HEK293 (cell line): ENCODE measurements at regions not wholly inside any gene's neighbourhood (a gene's known extent, or its start where the extent isn't known, plus 50 kb on each side); places are given as distances from the start of the nearest gene placed in this dataset.

Experiments
- CTCF ChIA-PET: fragments of 350-600 bp; formaldehyde crosslinking; extraction: SDS; loops from one replicate; lab custom pipeline; 2021; ENCODE audit warnings: antibody characterized with exemption; lab: Yijun Ruan, JAX
- POLR2A ChIA-PET: fragments of 300-600 bp; formaldehyde crosslinking; extraction: SDS; loops from one replicate; lab custom pipeline; 2020; ENCODE audit warnings: antibody characterized with exemption, inconsistent platforms; lab: Yijun Ruan, JAX
- H3K27ac ChIP-seq: fragments of 200-500 bp; sonication (Bioruptor generic); 2 replicates; pipeline ENCODE4 v1.5.1; 2014; ENCODE audit warnings: low read depth, low read length, control low read depth, inconsistent platforms; ENCODE audit errors: extremely low read depth
- H3K36me3 ChIP-seq, 2 experiments: fragments of 200-500 bp in 1 of 2; sonication (Bioruptor generic) in 1 of 2; 1 replicate in 1 of 2; 2 replicates in 1 of 2; pipeline ENCODE4 v1.5.1; 2014 to 2017; ENCODE audit warnings: inconsistent platforms in 2 of 2, low read length in 2 of 2; ENCODE audit not compliant: control insufficient read depth in 2 of 2, insufficient read depth in 1 of 2
- H3K4me1 ChIP-seq: fragments of 200-500 bp; sonication (Bioruptor generic); 2 replicates; pipeline ENCODE4 v1.5.1; 2014; ENCODE audit warnings: mild to moderate bottlenecking, low read length, inconsistent platforms; ENCODE audit not compliant: control insufficient read depth, insufficient read depth
- H3K4me3 ChIP-seq: 2 replicates; pipeline ENCODE4 v1.5.1; 2011; ENCODE audit warnings: low read depth, mild to moderate bottlenecking, control low read depth, low read length, moderate library complexity
- H3K9me3 ChIP-seq: fragments of 200-500 bp; sonication (Bioruptor generic); 2 replicates; pipeline ENCODE4 v1.5.1; 2014; ENCODE audit warnings: low read depth, low read length, inconsistent platforms; ENCODE audit not compliant: control insufficient read depth, insufficient read depth
- GLIS1 ChIP-seq: fragments of 450-650 bp; formaldehyde crosslinking; IDR thresholded peaks from 2 replicates; pipeline ENCODE4 v1.5.1; 2016; ENCODE audit warnings: missing biosample characterization, missing genetic modification characterization
- GLIS2 ChIP-seq: fragments of 450-650 bp; formaldehyde crosslinking; IDR thresholded peaks from 2 replicates; pipeline ENCODE4 v1.5.1; 2016; ENCODE audit warnings: missing biosample characterization, missing genetic modification characterization
- KLF9 ChIP-seq: fragments of 450-650 bp; formaldehyde crosslinking; IDR thresholded peaks from 2 replicates; pipeline ENCODE4 v1.5.1; 2016; ENCODE audit warnings: missing biosample characterization, missing genetic modification characterization, low read depth
- PRDM4 ChIP-seq: fragments of 450-650 bp; formaldehyde crosslinking; IDR thresholded peaks from 2 replicates; pipeline ENCODE4 v1.5.1; 2017; ENCODE audit warnings: missing biosample characterization, missing genetic modification characterization
- SP2 ChIP-seq: fragments of 450-650 bp; formaldehyde crosslinking; IDR thresholded peaks from 2 replicates; pipeline ENCODE4 v1.5.1; 2016; ENCODE audit warnings: missing biosample characterization, missing genetic modification characterization
- ZNF140 ChIP-seq: fragments of 450-650 bp; formaldehyde crosslinking; IDR thresholded peaks from 2 replicates; pipeline ENCODE4 v1.5.1; 2016; ENCODE audit warnings: missing biosample characterization, missing genetic modification characterization
- ZNF16 ChIP-seq: fragments of 450-650 bp; formaldehyde crosslinking; IDR thresholded peaks from 2 replicates; pipeline ENCODE4 v1.5.1; 2016; ENCODE audit warnings: low read depth, missing biosample characterization, missing genetic modification characterization
- ZNF19 ChIP-seq: fragments of 450-650 bp; formaldehyde crosslinking; IDR thresholded peaks from 2 replicates; pipeline ENCODE4; 2016; ENCODE audit warnings: missing biosample characterization, missing genetic modification characterization, low read depth
- ZNF354C ChIP-seq: fragments of 450-650 bp; formaldehyde crosslinking; IDR thresholded peaks from 2 replicates; pipeline ENCODE4 v1.5.1; 2016; ENCODE audit warnings: missing biosample characterization, missing genetic modification characterization, low read depth, borderline replicate concordance
- ZNF423 ChIP-seq: fragments of 450-650 bp; formaldehyde crosslinking; IDR thresholded peaks from 2 replicates; pipeline ENCODE4 v1.5.1; 2016; ENCODE audit warnings: missing biosample characterization, missing genetic modification characterization
- ZNF449 ChIP-seq: fragments of 450-650 bp; formaldehyde crosslinking; IDR thresholded peaks from 2 replicates; pipeline ENCODE4 v1.5.1; 2017; ENCODE audit warnings: missing biosample characterization, mild to moderate bottlenecking, missing genetic modification characterization, moderate library complexity
- ZNF488 ChIP-seq: fragments of 450-650 bp; formaldehyde crosslinking; IDR thresholded peaks from 2 replicates; pipeline ENCODE4 v1.5.1; 2016; ENCODE audit warnings: missing biosample characterization, missing genetic modification characterization
- ZNF513 ChIP-seq: fragments of 450-650 bp; IDR thresholded peaks from 2 replicates; pipeline ENCODE4 v1.5.1; 2018; ENCODE audit warnings: missing biosample characterization, missing genetic modification characterization
- ZNF514 ChIP-seq: fragments of 450-650 bp; formaldehyde crosslinking; IDR thresholded peaks from 2 replicates; pipeline ENCODE4 v1.5.1; 2016; ENCODE audit warnings: missing biosample characterization, missing genetic modification characterization
- ZNF530 ChIP-seq: fragments of 450-650 bp; formaldehyde crosslinking; IDR thresholded peaks from 2 replicates; pipeline ENCODE4 v1.5.1; 2016; ENCODE audit warnings: low read depth, missing biosample characterization, missing genetic modification characterization
- ZNF560 ChIP-seq: fragments of 450-650 bp; formaldehyde crosslinking; IDR thresholded peaks from 2 replicates; pipeline ENCODE4 v1.5.1; 2017; ENCODE audit warnings: missing biosample characterization, missing genetic modification characterization, borderline replicate concordance
- ZNF677 ChIP-seq: fragments of 450-650 bp; IDR thresholded peaks from 2 replicates; pipeline ENCODE4 v1.5.0; 2018; ENCODE audit warnings: missing biosample characterization, mild to moderate bottlenecking, missing genetic modification characterization, moderate library complexity
- ZNF777 ChIP-seq: fragments of 450-650 bp; formaldehyde crosslinking; IDR thresholded peaks from 2 replicates; pipeline ENCODE4 v1.5.1; 2017; ENCODE audit warnings: missing biosample characterization, missing genetic modification characterization, borderline replicate concordance
- ZSCAN23 ChIP-seq: fragments of 450-650 bp; formaldehyde crosslinking; IDR thresholded peaks from 2 replicates; pipeline ENCODE4 v1.5.1; 2016; ENCODE audit warnings: missing biosample characterization, missing genetic modification characterization

- TF ChIP-seq ZNF354C (tag by site-specific recombination): no peak
- TF ChIP-seq ZNF488 (tag by site-specific recombination): no peak
Measured at GRCh38 chr7:22008683-22009082, 63.0 kb upstream of the CDCA7L start (continued).

- H3K36me3 ChIP-seq: no peaks in the 10 kb centered on the region
- no peak overlapping the region for H3K4me3 ChIP-seq
- ChIA-PET CTCF (interaction anchor here (1.0 to 1.1 kb wide), 2 partner anchors 74 to 95 kb away, joined by 3 read pairs; no protein-coding TSS in a partner anchor), POLR2A (no interaction called here)
- TF ChIP-seq ZNF140 (tag by site-specific recombination) (no peak), KLF9 (no peak), ZSCAN23 (tag by site-specific recombination) (no peak), SP2 (tag by site-specific recombination) (no peak), ZNF513 (tag by site-specific recombination) (no peak), ZNF677 (no peak), ZNF19 (tag by site-specific recombination) (no peak), GLIS1 (peak; percentile 11; the same call in 1 of the 2 replicates)
- H3K27ac ChIP-seq: no peak overlapping the region
- H3K9me3 ChIP-seq: no peaks in the 10 kb centered on the region
- H3K4me1 ChIP-seq: no peaks in the 10 kb centered on the region
Measured at GRCh38 chr7:22008087-22008486, 62.4 kb upstream of the CDCA7L start.

- Histone ChIP-seq H3K4me1 (no peaks in the 10 kb centered on the region), H3K4me3 (no peak overlapping the region), H3K36me3 (no peaks in the 10 kb centered on the region), H3K9me3 (no peaks in the 10 kb centered on the region), H3K27ac (no peak overlapping the region)
- POLR2A ChIA-PET: no interaction called here
- CTCF ChIA-PET: interaction anchor here (0.6 kb wide), 1 partner anchor 15 kb away, joined by 3 read pairs; no protein-coding TSS in a partner anchor
- TF ChIP-seq ZNF514 (tag by site-specific recombination) (no peak), ZNF423 (tag by site-specific recombination) (no peak), ZNF530 (no peak), ZNF560 (no peak), ZNF140 (tag by site-specific recombination) (no peak), GLIS2 (no peak), ZNF777 (tag by site-specific recombination) (no peak), PRDM4 (tag by site-specific recombination) (no peak), ZSCAN23 (tag by site-specific recombination) (no peak), ZNF16 (tag by site-specific recombination) (no peak), ZNF449 (tag by site-specific recombination) (no peak)
Measured at GRCh38 chr7:22005151-22005550, 59.5 kb upstream of the CDCA7L start.
